ENCODE measurements at regions not wholly inside any gene's neighbourhood (a gene's known extent, or its start where the extent isn't known, plus 50 kb on each side); places are given as distances from the start of the nearest gene placed in this dataset.

GRCh38 chr3:117128133-117128532 is 418.6 kb downstream of the TUSC7 start:
- Mint-ChIP-seq H3K27me3 (no peaks in the 10 kb centered on the region), H3K4me3 (no peak overlapping the region), H3K36me3 (ENCODE audit: low read depth) (no peaks in the 10 kb centered on the region), H3K4me1 (no peaks in the 10 kb centered on the region), H3K9me3 (no peaks in the 10 kb centered on the region), H3K27ac (no peak overlapping the region)
- no peak for DNase-seq
- TF ChIP-seq, protein P1, sequence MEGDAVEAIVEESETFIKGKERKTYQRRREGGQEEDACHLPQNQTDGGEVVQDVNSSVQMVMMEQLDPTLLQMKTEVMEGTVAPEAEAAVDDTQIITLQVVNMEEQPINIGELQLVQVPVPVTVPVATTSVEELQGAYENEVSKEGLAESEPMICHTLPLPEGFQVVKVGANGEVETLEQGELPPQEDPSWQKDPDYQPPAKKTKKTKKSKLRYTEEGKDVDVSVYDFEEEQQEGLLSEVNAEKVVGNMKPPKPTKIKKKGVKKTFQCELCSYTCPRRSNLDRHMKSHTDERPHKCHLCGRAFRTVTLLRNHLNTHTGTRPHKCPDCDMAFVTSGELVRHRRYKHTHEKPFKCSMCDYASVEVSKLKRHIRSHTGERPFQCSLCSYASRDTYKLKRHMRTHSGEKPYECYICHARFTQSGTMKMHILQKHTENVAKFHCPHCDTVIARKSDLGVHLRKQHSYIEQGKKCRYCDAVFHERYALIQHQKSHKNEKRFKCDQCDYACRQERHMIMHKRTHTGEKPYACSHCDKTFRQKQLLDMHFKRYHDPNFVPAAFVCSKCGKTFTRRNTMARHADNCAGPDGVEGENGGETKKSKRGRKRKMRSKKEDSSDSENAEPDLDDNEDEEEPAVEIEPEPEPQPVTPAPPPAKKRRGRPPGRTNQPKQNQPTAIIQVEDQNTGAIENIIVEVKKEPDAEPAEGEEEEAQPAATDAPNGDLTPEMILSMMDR (IDR thresholded peaks at IDR 0.05) = no peak
- ChIA-PET POLR2A (no interaction called here), CTCF (no interaction called here)
- no peak for ATAC-seq (ENCODE audit: low read depth)
- intact Hi-C loops (cut with micrococcal nuclease) = no loop called here

DNA sequence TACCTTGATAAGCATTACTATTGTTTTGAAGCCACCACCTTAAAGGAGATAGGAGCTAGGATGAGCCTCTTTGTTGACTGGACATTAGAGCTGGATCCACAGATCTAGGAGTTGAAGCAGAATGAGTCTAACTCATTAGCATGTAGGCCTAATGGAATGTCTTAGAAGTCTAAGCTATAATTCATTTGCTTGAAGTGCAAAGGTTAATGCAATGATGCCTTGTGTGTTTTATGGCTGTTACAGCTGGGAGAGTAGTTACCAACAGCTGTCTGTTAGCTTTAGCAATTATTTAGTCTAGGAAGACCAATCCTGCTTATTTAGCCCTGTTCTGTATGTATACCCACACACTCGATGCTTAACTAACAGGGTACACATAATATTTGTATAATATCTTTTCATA is 419.3 kb downstream of the TUSC7 start:
- ATAC-seq (ENCODE audit: low read depth) = no peak
- H3K27ac Mint-ChIP-seq = no peak overlapping the region
- no peaks in the 10 kb centered on the region for H3K9me3 Mint-ChIP-seq
- no peak for DNase-seq
- H3K27me3 Mint-ChIP-seq = no peaks in the 10 kb centered on the region
- CTCF ChIA-PET = no interaction called here
- no peaks in the 10 kb centered on the region for H3K36me3 Mint-ChIP-seq (ENCODE audit: low read depth)
- no peaks in the 10 kb centered on the region for H3K4me1 Mint-ChIP-seq
- TF ChIP-seq, protein P1 (IDR thresholded peaks at IDR 0.05) = no peak
- POLR2A ChIA-PET = no interaction called here
- no peak overlapping the region for H3K4me3 Mint-ChIP-seq
- intact Hi-C loops (cut with micrococcal nuclease) = no loop called here

DNA sequence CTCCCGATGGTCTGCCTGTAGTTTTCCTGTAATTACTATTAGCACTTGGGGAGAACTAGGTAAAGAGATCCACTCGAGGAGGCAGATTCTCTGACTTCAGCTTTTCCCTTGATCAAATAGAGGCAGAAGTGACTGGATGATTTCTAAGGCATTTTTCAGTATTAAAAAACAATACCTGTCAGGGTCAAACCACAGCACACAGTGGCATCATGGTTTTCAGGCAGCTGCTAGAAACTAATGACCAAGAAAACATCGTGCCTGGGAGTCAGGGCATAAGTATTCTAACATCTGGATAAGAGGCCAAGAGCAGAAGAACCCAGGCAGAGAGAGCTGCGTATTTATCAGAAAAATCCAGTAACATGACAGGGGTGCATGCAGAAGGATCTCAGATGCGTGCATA is 419.9 kb downstream of the TUSC7 start:
- CTCF ChIA-PET = no interaction called here
- no peak overlapping the region for H3K27ac Mint-ChIP-seq
- no peaks in the 10 kb centered on the region for H3K4me1 Mint-ChIP-seq
- no peaks in the 10 kb centered on the region for H3K36me3 Mint-ChIP-seq (ENCODE audit: low read depth)
- no peaks in the 10 kb centered on the region for H3K9me3 Mint-ChIP-seq
- H3K4me3 Mint-ChIP-seq = no peak overlapping the region
- intact Hi-C loops (cut with micrococcal nuclease) = no loop called here
- H3K27me3 Mint-ChIP-seq = no peaks in the 10 kb centered on the region
- POLR2A ChIA-PET = no interaction called here
- ATAC-seq (ENCODE audit: low read depth) = no peak
- TF ChIP-seq, protein P1 (IDR thresholded peaks at IDR 0.05) = no peak
- DNase-seq = no peak

DNA sequence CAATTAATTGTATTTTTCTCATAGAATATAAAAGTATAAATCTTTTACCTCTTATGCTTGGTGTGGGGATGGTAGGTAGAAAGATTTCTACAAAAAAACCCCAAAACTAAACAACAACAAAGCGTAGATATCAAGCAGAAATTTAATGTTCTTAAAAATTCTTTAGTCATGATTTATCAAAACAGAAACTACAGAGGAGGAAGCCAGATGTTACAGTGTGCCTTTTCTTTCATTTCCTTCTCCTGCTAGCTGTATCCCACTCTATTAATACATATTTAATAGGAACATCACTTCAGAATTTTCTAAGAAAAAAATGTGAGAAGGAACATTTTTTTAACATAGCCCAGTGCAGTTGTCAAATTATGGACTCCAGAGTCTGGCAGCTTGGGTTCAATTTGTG is 420.6 kb downstream of the TUSC7 start:
- no peak for DNase-seq
- TF ChIP-seq, protein P1 (IDR thresholded peaks at IDR 0.05) = no peak
- intact Hi-C loops (cut with micrococcal nuclease) = no loop called here
- ATAC-seq (ENCODE audit: low read depth) = no peak
- Mint-ChIP-seq H3K36me3 (ENCODE audit: low read depth) (no peaks in the 10 kb centered on the region), H3K27me3 (no peaks in the 10 kb centered on the region), H3K4me3 (no peak overlapping the region), H3K9me3 (no peaks in the 10 kb centered on the region), H3K27ac (no peak overlapping the region), H3K4me1 (no peaks in the 10 kb centered on the region)
- ChIA-PET CTCF (no interaction called here), POLR2A (no interaction called here)

DNA sequence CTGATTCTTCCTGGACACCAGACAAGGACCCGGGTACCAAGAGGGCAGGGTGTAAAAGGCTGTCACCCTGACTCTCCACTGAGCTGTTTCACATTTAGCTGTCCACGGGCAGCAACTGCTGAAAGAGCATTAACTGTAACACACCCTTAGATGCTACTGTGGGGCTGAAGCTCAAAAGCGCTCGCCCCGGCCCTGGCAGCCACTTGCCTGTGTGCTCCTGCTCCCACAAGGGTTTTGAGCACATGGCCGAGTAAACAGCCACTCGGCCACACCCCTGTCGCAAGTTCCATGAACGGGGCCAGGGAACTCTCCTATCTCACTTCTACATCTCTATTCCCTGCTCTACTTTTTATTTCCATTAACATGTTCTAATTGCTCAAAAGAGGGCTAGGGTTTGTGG is 421.7 kb downstream of the TUSC7 start:
- no peaks in the 10 kb centered on the region for H3K27me3 Mint-ChIP-seq
- intact Hi-C loops (cut with micrococcal nuclease) = no loop called here
- H3K4me3 Mint-ChIP-seq = no peak overlapping the region
- H3K27ac Mint-ChIP-seq = no peak overlapping the region
- no peaks in the 10 kb centered on the region for H3K36me3 Mint-ChIP-seq (ENCODE audit: low read depth)
- no peaks in the 10 kb centered on the region for H3K4me1 Mint-ChIP-seq
- TF ChIP-seq, protein P1 (IDR thresholded peaks at IDR 0.05) = no peak
- ChIA-PET CTCF (no interaction called here), POLR2A (no interaction called here)
- DNase-seq (no peak), ATAC-seq (ENCODE audit: low read depth) (no peak)
- no peaks in the 10 kb centered on the region for H3K9me3 Mint-ChIP-seq
